Vagina (tissue), 2 donors: ENCODE measurements at regions not wholly inside any gene's neighbourhood (a gene's known extent, or its start where the extent isn't known, plus 50 kb on each side); places are given as distances from the start of the nearest gene placed in this dataset.

Experiments used
- DNase-seq, 2 donors: peaks; one replicate each; pipeline ENCODE4 v3.0.0-alpha.2; 2017; ENCODE audit errors: extremely low spot score in 2 of 2
- H3K27ac ChIP-seq: fragments of 200-600 bp; sonication (generic); one replicate; pipeline ENCODE4 v1.5.1; 2019
- H3K27me3 ChIP-seq: fragments of 200-600 bp; sonication (generic); one replicate; pipeline ENCODE4 v1.5.1; 2019
- H3K36me3 ChIP-seq, 2 donors: fragments of 200-600 bp; sonication (generic); one replicate each; pipeline ENCODE4 v1.5.1; 2017 to 2019
- H3K4me1 ChIP-seq: fragments of 200-600 bp; sonication (generic); one replicate; pipeline ENCODE4 v1.5.1; 2019
- H3K4me3 ChIP-seq, 2 donors: fragments of 200-600 bp; sonication (generic); 1 replicate in 1 of 2; 2 replicates in 1 of 2; pipeline ENCODE4 v1.5.1; 2016 to 2019
- H3K9me3 ChIP-seq: fragments of 200-600 bp; sonication (generic); one replicate; pipeline ENCODE4 v1.5.1; 2019
- CTCF ChIP-seq, 3 experiments: fragments of 450-650 bp in 2 of 3; fragments of 200-600 bp in 1 of 3; sonication (generic) in 1 of 3; IDR thresholded peaks; one replicate each; pipeline ENCODE4 v1.5.1; 2017 to 2019; ENCODE audit warnings: antibody characterized with exemption in 3 of 3, mild to moderate bottlenecking in 2 of 3, moderate library complexity in 2 of 3
- POLR2A ChIP-seq, 2 donors: fragments of 450-650 bp; IDR thresholded peaks; one replicate each; pipeline ENCODE4 v1.6.1; 2017; ENCODE audit warnings: antibody characterized with exemption in 2 of 2, mild to moderate bottlenecking in 2 of 2, moderate library complexity in 2 of 2
- POLR2AphosphoS5 ChIP-seq, 2 donors: sonication (generic); formaldehyde crosslinking; IDR thresholded peaks; one replicate each; pipeline ENCODE4 v1.9.0; 2017; ENCODE audit warnings: antibody characterized with exemption in 2 of 2, mild to moderate bottlenecking in 2 of 2, low read depth in 1 of 2; ENCODE audit not compliant: insufficient read depth in 1 of 2
- intact Hi-C: fragments of 100-400 bp; cut with DNase I; formaldehyde crosslinking; loops from one replicate; pipeline ENCODE4 v1.15.1; 2023

GRCh38 chr6:149264629-149265028 is 52.9 kb upstream of the TAB2 start:
- no peaks in the 10 kb centered on the region for H3K4me1 ChIP-seq
- no peaks in the 10 kb centered on the region for H3K36me3 ChIP-seq
- no peak overlapping the region for H3K27ac ChIP-seq
- H3K9me3 ChIP-seq = no peaks in the 10 kb centered on the region
- no peak for TF ChIP-seq POLR2AphosphoS5 (IDR thresholded peaks at IDR 0.05; ENCODE audit: insufficient read depth in 1 of 2, low read depth in 1 of 2)
- no peak for TF ChIP-seq CTCF (IDR thresholded peaks at IDR 0.05)
- no peak for TF ChIP-seq POLR2A (IDR thresholded peaks at IDR 0.05)
- no peaks in the 10 kb centered on the region for H3K27me3 ChIP-seq
- H3K4me3 ChIP-seq = no peak overlapping the region
- intact Hi-C loops = no loop called here
- DNase-seq = no peak

- no peaks in the 10 kb centered on the region for H3K4me1 ChIP-seq
- H3K27ac ChIP-seq = no peak overlapping the region
- TF ChIP-seq POLR2AphosphoS5 (IDR thresholded peaks at IDR 0.05; ENCODE audit: insufficient read depth in 1 of 2, low read depth in 1 of 2) (no peak), CTCF (IDR thresholded peaks at IDR 0.05) (no peak), POLR2A (IDR thresholded peaks at IDR 0.05) (no peak)
- no peaks in the 10 kb centered on the region for H3K9me3 ChIP-seq
- DNase-seq = no peak
- H3K4me3 ChIP-seq = no peak overlapping the region
- H3K27me3 ChIP-seq = no peaks in the 10 kb centered on the region
- H3K36me3 ChIP-seq = no peaks in the 10 kb centered on the region
- intact Hi-C loops = no loop called here
Measured at GRCh38 chr6:149265945-149266344, 51.6 kb upstream of the TAB2 start.

GRCh38 chr6:149266659-149267058 is 50.9 kb upstream of the TAB2 start:
- Histone ChIP-seq H3K9me3 (no peaks in the 10 kb centered on the region), H3K27me3 (no peaks in the 10 kb centered on the region), H3K27ac (no peak overlapping the region), H3K4me3 (no peak overlapping the region), H3K36me3 (no peaks in the 10 kb centered on the region), H3K4me1 (no peaks in the 10 kb centered on the region)
- DNase-seq = no peak
- TF ChIP-seq CTCF (IDR thresholded peaks at IDR 0.05) (no peak), POLR2A (IDR thresholded peaks at IDR 0.05) (no peak), POLR2AphosphoS5 (IDR thresholded peaks at IDR 0.05; ENCODE audit: insufficient read depth in 1 of 2, low read depth in 1 of 2) (no peak)
- intact Hi-C loops = no loop called here

GRCh38 chr6:149267072-149267471 is 50.4 kb upstream of the TAB2 start:
- TF ChIP-seq POLR2AphosphoS5 (IDR thresholded peaks at IDR 0.05; ENCODE audit: insufficient read depth in 1 of 2, low read depth in 1 of 2) = no peak
- TF ChIP-seq POLR2A (IDR thresholded peaks at IDR 0.05) = no peak
- no peak for TF ChIP-seq CTCF (IDR thresholded peaks at IDR 0.05)
- Histone ChIP-seq H3K36me3 (no peaks in the 10 kb centered on the region), H3K27me3 (no peaks in the 10 kb centered on the region), H3K27ac (no peak overlapping the region), H3K4me1 (no peaks in the 10 kb centered on the region), H3K9me3 (no peaks in the 10 kb centered on the region), H3K4me3 (no peak overlapping the region)
- no peak for DNase-seq
- intact Hi-C loops = no loop called here

GRCh38 chr6:149267513-149268043 is 49.9 kb upstream of the TAB2 start:
- intact Hi-C loops = no loop called here
- Histone ChIP-seq H3K4me3 (no peak overlapping the region), H3K27ac (no peak overlapping the region), H3K9me3 (no peaks in the 10 kb centered on the region), H3K36me3 (no peaks in the 10 kb centered on the region), H3K4me1 (no peaks in the 10 kb centered on the region), H3K27me3 (no peaks in the 10 kb centered on the region)
- DNase-seq = no peak
- TF ChIP-seq POLR2AphosphoS5 (IDR thresholded peaks at IDR 0.05; ENCODE audit: insufficient read depth in 1 of 2, low read depth in 1 of 2) (no peak), POLR2A (IDR thresholded peaks at IDR 0.05) (no peak), CTCF (IDR thresholded peaks at IDR 0.05) (no peak)
